Left hindlimb (tissue), 1 donor: ENCODE measurements at regions not wholly inside any gene's neighbourhood (a gene's known extent, or its start where the extent isn't known, plus 50 kb on each side); places are given as distances from the start of the nearest gene placed in this dataset.

ENCODE experiments used
- DNase-seq: peaks from one replicate; pipeline ENCODE4 v3.0.0-alpha.2; 2018

GRCh38 chr21:16597753-16598152, 868.0 kb downstream of the USP25 start:
- no peak for DNase-seq

GRCh38 chr21:16605597-16605996, 875.8 kb downstream of the USP25 start:
- DNase-seq, result no peak

GRCh38 chr21:16606271-16606670, 876.5 kb downstream of the USP25 start:
- DNase-seq, result no peak

DNA sequence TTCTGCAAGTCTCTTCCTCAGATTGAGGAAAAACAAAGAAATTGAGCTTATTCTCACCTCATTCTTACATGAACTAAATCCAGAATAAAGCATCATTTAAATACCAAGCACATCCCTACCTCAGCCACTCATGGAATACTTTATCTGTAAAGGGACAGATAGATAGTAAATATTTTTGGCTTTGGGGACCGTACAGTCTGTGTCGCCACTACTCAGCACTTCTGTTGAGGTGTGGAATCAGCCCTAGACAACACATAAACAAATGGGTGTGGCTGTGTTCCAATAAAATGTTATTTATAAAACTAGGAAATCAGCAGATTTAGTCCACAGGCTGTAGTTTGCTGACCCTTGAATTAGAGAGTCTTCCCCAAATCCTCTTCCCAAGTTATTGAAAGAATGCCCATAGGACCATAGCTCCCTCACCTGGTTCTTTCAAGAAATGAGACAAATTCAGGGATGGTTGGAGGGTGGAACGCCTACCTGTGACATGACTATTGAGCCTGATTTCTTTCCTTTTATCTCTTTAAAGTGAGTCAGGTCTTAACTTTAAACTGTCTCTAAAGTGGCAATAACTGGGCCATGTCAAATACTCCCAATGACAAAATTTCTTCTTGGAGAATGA, 878.5 kb downstream of the USP25 start:
- no peak for DNase-seq

DNA sequence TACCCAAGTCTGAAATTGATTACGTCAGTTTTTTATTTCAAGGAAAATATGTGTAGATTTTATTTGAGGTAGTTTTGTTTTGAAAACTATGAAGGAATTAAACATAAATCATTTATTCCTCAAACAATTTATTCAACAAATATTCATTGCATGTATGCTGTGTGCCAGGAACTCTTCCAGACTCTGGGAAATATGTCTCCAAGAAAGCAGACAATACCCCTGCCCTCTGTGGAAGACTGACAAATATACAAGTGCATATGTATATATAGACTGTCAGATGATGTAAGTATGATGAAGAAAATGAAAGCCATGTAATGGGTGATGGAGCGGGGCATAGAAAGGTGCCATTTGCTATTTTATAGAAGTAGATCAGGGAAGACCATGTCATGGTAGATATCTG, 889.5 kb downstream of the USP25 start:
- DNase-seq, result no peak

DNA sequence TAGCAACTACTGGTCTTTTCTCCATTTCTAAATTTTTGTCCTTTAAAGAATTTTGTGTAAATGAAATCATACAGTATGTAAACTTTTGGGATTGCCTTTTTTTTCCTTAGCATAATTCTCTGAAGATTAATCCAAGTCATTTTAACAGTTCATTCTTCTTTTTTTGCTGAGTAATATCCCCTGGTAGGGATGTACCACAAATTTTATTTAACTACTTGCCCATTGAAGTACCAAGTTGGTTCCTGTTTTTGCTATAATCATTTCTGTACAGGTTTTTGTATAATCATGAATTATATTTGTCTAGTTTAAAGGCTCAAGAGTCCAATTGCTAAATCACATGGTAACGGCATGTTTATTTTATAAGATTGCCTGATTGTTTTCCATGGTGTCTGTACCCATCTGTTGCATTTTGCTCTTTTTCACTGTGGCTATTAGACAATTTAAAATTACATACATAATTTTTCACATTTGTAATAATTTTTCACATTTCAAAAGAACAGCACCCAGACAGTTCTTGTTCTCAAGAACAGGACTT, 891.1 kb downstream of the USP25 start:
- DNase-seq, result no peak

- no peak for DNase-seq
These were observed 888.2 kb upstream of the CXADR start for GRCh38 chr21:16624479-16625118.

DNA sequence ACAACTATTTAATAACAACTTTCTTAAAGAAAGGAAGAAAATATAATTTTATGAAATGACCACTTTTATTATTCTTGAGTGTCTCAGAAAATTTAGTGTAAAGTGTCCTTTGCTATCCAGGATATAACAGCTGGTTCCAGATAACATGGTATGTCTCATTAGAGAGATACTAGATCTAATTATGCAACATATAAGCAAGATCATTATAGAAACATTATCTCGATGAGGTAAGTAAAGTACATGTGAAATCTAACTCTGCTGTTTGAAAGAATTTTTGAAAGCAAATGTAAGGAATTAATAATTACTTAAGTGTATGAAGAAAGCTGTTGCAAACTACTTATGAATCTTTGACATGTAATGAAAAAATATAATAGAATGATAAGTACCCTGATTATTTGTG, 887.4 kb upstream of the CXADR start:
- no peak for DNase-seq

- no peak for DNase-seq
These were observed 878.9 kb upstream of the CXADR start for GRCh38 chr21:16633831-16634459.

- DNase-seq, result no peak
These were observed 878.3 kb upstream of the CXADR start for GRCh38 chr21:16634515-16634914.

DNA sequence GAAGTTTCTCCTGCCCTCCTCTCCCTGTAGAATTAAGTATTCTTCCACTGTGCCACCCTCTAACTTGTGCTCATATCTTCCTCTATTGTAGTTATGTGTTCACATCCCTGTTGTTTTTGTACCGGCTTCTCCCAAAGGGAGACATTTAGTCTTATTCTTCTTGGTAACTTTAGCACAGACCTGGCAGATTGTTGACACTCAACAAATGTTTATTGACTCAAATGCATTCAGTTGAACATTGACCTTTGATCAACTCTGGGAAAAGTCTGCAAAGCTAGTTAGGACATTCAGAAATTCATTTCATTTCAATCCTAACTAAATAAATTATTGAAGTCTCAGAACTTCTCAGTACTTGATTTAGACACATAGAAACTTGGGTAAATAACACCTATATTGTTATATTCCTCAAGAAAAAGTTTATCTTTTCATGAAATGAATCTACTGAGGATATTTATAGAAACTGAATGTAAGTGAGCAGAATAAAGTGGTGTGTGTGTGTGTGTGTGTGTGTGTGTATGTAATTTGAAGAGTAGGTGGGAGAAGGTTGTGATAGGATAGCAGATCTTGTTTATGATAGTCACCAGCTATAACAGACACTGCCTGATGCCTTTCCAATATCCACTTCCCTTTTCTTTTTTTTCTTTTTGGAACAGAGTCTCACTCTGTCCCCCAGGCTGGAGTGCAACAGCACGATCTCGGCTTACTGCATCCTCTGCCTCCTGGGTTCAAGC, 872.4 kb upstream of the CXADR start:
- no peak for DNase-seq

DNA sequence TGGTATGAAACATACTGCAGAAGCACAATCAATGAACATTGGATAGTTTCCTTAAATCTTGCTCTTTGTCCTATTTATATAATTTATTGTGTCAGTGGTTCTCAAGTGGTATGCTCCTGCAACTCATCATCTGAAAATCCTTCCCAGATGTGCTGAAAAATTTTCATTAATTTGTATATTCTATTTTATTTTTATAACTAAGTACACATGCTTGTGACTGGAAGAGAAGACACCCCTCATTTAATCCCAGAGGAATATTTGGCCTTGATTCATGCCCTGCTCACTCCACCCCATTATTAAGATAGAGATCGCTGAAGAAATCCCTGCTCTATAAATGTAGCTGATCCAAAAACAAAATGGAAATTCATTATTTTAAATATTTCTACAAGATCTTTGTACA, 870.5 kb upstream of the CXADR start:
- no peak for DNase-seq

DNA sequence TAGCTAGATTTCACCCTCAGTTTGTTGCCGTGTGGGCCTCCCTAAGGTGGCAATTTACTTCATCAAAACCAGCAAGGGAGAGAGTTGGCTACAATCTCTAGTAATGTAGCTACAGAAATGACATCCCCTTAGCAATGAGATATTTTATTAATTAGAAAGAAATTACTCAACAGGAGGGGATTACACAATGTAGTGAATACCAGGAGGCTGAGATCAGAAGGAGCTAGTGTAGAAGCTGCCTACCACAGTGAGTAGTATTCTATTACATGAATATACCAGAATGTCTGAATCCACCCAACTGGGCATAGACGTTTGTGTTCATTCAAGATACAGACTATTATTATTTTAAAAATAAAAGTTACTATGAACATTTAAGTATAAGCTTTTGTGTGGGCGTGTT, 868.2 kb upstream of the CXADR start:
- DNase-seq, result no peak

DNA sequence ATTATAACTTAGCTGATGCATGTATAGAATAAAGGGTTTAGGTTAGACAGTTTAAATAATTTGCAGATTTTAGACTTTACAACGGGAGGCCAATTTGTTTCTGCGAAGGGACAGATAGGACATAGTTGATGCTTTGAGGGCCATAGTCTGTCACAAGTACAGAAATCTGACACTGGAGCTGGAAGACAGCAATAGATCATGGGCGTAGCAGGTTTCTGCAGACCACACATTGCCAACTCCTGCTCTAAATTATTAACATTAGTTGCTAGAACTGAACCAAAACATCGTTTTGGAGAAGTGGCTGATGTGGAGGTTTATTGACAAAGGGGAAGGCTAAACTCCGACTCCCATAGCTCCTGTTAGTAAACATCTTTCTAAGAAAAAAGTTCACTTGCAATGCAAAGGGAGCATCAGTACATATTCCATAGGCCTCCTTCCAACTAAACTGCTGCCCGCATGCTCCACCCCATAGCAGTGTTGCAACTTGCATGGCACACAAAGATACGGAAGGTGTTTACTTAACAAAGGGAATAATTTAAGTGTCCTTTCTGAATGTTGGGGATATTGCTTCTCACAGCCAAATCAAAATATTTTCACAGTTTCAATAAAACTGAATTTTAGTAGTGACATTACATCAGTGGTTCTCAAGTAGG, 862.0 kb upstream of the CXADR start:
- DNase-seq, result no peak

DNA sequence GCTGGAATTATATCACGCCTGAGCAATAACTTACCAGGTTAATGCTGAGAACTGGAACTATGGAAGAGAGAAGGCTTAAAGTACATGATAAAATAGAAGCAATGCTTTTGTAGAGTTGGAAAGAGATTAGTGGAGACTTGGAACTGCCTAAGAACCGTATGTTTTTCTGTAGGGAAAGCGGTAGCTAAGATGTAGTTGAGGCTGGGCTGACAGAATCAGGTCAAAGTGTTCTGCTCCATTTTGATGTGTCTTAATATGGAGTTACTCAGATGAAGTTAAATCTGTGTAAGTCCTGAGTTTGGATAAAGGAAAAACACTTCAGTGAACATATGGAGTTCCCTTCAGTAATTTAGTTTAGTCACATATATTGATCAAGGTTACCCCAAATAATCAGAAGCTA, 860.9 kb upstream of the CXADR start:
- no peak for DNase-seq

- DNase-seq, result no peak
These were observed 849.4 kb upstream of the CXADR start for GRCh38 chr21:16663436-16663835.

GRCh38 chr21:16667395-16667794, 845.4 kb upstream of the CXADR start:
- no peak for DNase-seq

DNA sequence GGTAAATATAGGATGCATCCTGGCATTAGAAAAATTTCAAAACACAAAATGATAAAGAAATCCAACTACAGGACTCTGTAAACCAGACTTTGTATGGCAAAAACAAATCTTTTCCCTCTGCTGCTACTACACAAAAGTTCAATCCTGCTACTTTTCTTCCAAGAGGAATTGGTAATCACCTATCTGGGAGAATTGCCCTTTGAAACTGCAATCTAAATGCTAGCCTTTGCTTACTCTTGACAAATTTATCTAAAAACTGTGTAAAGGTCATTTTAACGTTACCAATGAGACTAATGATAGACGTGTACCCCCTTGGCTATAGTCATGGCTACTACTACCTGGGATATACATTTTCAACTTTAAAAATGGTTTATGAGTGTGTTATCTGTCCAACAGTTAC, 837.9 kb upstream of the CXADR start:
- DNase-seq, result no peak

DNA sequence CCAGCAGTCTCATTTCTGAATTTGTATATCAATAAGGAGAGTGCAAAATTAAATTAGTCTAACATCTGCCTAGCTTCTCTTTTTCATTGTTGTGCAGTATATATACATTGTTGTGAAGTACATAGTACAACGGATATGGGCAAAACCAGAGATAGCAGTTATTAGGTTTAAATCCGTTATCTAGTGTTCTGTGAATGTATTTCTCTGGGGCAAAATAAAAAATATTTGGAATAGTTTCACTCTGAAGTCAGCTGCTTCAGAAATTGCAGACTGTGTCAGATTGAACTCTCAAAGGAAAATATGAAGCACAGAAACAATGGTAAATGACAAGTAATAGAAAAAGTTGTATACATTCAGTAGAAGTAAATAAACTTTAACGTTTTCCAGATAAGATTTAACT, 836.5 kb upstream of the CXADR start:
- DNase-seq, result no peak

- no peak for DNase-seq
These were observed 834.2 kb upstream of the CXADR start for GRCh38 chr21:16678429-16679160.

GRCh38 chr21:16695074-16695473, 817.8 kb upstream of the CXADR start:
- DNase-seq, result no peak

GRCh38 chr21:16707274-16707673, 805.6 kb upstream of the CXADR start:
- DNase-seq, result no peak
